ENCODE measurements at regions not wholly inside any gene's neighbourhood (a gene's known extent, or its start where the extent isn't known, plus 50 kb on each side); places are given as distances from the start of the nearest gene placed in this dataset.

DNA sequence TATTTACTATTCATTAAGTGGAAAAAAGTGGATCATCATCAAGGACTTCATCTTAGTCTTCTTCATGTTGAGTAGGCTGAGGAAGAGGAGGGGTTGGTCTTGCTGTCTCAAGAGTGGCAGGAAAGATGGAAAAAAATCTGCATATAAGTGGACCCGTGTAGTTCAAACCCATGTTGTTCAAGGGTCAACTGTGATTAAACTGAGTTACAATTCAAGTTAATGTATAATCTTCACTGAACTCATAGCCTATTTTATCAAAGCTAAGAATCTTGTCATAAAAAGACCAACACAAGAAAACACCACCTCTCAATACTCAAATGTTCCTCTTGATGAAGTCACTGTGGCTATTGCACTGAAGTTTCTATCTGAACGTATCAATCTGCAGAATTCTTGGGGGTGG, 260.2 kb downstream of the FNDC1 start:
- Histone ChIP-seq H3K79me2 (ENCODE audit: control insufficient read depth, insufficient read depth, low read length) (no peaks in the 10 kb centered on the region), H3K9ac (ENCODE audit: insufficient read depth, low read length) (no peak overlapping the region), H3K4me1 (ENCODE audit: control insufficient read depth, extremely low read depth, insufficient read depth, low read length) (no peaks in the 10 kb centered on the region), H3K9me3 (ENCODE audit: control insufficient read depth, insufficient read depth, low read depth, low read length) (no peaks in the 10 kb centered on the region), H2AFZ (ENCODE audit: low read length) (no peak overlapping the region), H3K36me3 (ENCODE audit: control insufficient read depth, insufficient read depth, low read length) (no peaks in the 10 kb centered on the region), H3K27ac (ENCODE audit: insufficient read depth, low read length) (no peak overlapping the region), H3K27me3 (ENCODE audit: control insufficient read depth, insufficient read depth, low read length) (no peaks in the 10 kb centered on the region), H3K4me2 (ENCODE audit: extremely low read depth, insufficient read depth, low read length) (no peak overlapping the region), H4K20me1 (ENCODE audit: control insufficient read depth, extremely low read depth, insufficient read depth, low read length) (no peaks in the 10 kb centered on the region), H3K4me3 (replicated peaks in 1 of 4; ENCODE audit: control extremely low read depth in 1 of 4, insufficient read depth in 1 of 4, low read depth in 3 of 4, low read length in 4 of 4) (no peak overlapping the region)
- TF ChIP-seq CTCF (conservative IDR thresholded peaks at IDR 0.05 in 1 of 2, IDR thresholded peaks at IDR 0.05 in 1 of 2; ENCODE audit: low read depth in 1 of 2, low read length in 2 of 2) (no peak), EZH2 (IDR thresholded peaks at IDR 0.05; ENCODE audit: low read length, missing control alignments) (no peak)
- DNase-seq (ENCODE audit: low read depth in 2 of 2): no peak

GRCh38 chr6:159427771-159428170, 258.6 kb downstream of the FNDC1 start:
- no peak overlapping the region for H3K4me2 ChIP-seq (ENCODE audit: extremely low read depth, insufficient read depth, low read length)
- no peak overlapping the region for H3K27ac ChIP-seq (ENCODE audit: insufficient read depth, low read length)
- H3K27me3 ChIP-seq (ENCODE audit: control insufficient read depth, insufficient read depth, low read length): no peaks in the 10 kb centered on the region
- H2AFZ ChIP-seq (ENCODE audit: low read length): no peak overlapping the region
- no peak overlapping the region for H3K4me3 ChIP-seq (replicated peaks in 1 of 4; ENCODE audit: control extremely low read depth in 1 of 4, insufficient read depth in 1 of 4, low read depth in 3 of 4, low read length in 4 of 4)
- TF ChIP-seq EZH2 (IDR thresholded peaks at IDR 0.05; ENCODE audit: low read length, missing control alignments) (no peak), CTCF (conservative IDR thresholded peaks at IDR 0.05 in 1 of 2, IDR thresholded peaks at IDR 0.05 in 1 of 2; ENCODE audit: low read depth in 1 of 2, low read length in 2 of 2) (no peak)
- H3K36me3 ChIP-seq (ENCODE audit: control insufficient read depth, insufficient read depth, low read length): no peaks in the 10 kb centered on the region
- H3K4me1 ChIP-seq (ENCODE audit: control insufficient read depth, extremely low read depth, insufficient read depth, low read length): no peaks in the 10 kb centered on the region
- no peaks in the 10 kb centered on the region for H4K20me1 ChIP-seq (ENCODE audit: control insufficient read depth, extremely low read depth, insufficient read depth, low read length)
- DNase-seq (ENCODE audit: low read depth in 2 of 2): peak in 1 of 2 donors; percentile 38
- H3K79me2 ChIP-seq (ENCODE audit: control insufficient read depth, insufficient read depth, low read length): no peaks in the 10 kb centered on the region
- H3K9ac ChIP-seq (ENCODE audit: insufficient read depth, low read length): no peak overlapping the region
- no peaks in the 10 kb centered on the region for H3K9me3 ChIP-seq (ENCODE audit: control insufficient read depth, insufficient read depth, low read depth, low read length)

- DNase-seq (ENCODE audit: low read depth in 2 of 2): no peak
- no peak overlapping the region for H3K4me2 ChIP-seq (ENCODE audit: extremely low read depth, insufficient read depth, low read length)
- no peaks in the 10 kb centered on the region for H3K4me1 ChIP-seq (ENCODE audit: control insufficient read depth, extremely low read depth, insufficient read depth, low read length)
- H3K9ac ChIP-seq (ENCODE audit: insufficient read depth, low read length): no peak overlapping the region
- H3K36me3 ChIP-seq (ENCODE audit: control insufficient read depth, insufficient read depth, low read length): no peaks in the 10 kb centered on the region
- no peaks in the 10 kb centered on the region for H4K20me1 ChIP-seq (ENCODE audit: control insufficient read depth, extremely low read depth, insufficient read depth, low read length)
- no peaks in the 10 kb centered on the region for H3K27me3 ChIP-seq (ENCODE audit: control insufficient read depth, insufficient read depth, low read length)
- no peak overlapping the region for H3K4me3 ChIP-seq (replicated peaks in 1 of 4; ENCODE audit: control extremely low read depth in 1 of 4, insufficient read depth in 1 of 4, low read depth in 3 of 4, low read length in 4 of 4)
- no peaks in the 10 kb centered on the region for H3K9me3 ChIP-seq (ENCODE audit: control insufficient read depth, insufficient read depth, low read depth, low read length)
- no peak overlapping the region for H3K27ac ChIP-seq (ENCODE audit: insufficient read depth, low read length)
- TF ChIP-seq CTCF (conservative IDR thresholded peaks at IDR 0.05 in 1 of 2, IDR thresholded peaks at IDR 0.05 in 1 of 2; ENCODE audit: low read depth in 1 of 2, low read length in 2 of 2) (no peak), EZH2 (IDR thresholded peaks at IDR 0.05; ENCODE audit: low read length, missing control alignments) (no peak)
- no peaks in the 10 kb centered on the region for H3K79me2 ChIP-seq (ENCODE audit: control insufficient read depth, insufficient read depth, low read length)
- no peak overlapping the region for H2AFZ ChIP-seq (ENCODE audit: low read length)
These were observed 258.1 kb downstream of the FNDC1 start for GRCh38 chr6:159427335-159427734.
